HFF-Myc (cell line): ENCODE measurements at regions not wholly inside any gene's neighbourhood (a gene's known extent, or its start where the extent isn't known, plus 50 kb on each side); places are given as distances from the start of the nearest gene placed in this dataset.
"Not testable (repeated sequence)": the region's sequence is repeated elsewhere in the genome, so short reads cannot be mapped to it uniquely, and the experiment has no call there.

ENCODE experiments used
- DNase-seq: peaks from one replicate; pipeline ENCODE4 v3.0.0-alpha.2; 2011; ENCODE audit warnings: low read depth; ENCODE audit errors: extremely low read depth
- H3K4me3 ChIP-seq: replicated peaks from 2 replicates; pipeline ENCODE4 v1.5.1; 2011; ENCODE audit warnings: low read depth, mild to moderate bottlenecking, control low read depth, low read length
- CTCF ChIP-seq: IDR thresholded peaks from 2 replicates; pipeline ENCODE4 v1.5.1; 2012; ENCODE audit warnings: mild to moderate bottlenecking, low read depth, low read length, control low read depth; ENCODE audit errors: missing control alignments

DNA sequence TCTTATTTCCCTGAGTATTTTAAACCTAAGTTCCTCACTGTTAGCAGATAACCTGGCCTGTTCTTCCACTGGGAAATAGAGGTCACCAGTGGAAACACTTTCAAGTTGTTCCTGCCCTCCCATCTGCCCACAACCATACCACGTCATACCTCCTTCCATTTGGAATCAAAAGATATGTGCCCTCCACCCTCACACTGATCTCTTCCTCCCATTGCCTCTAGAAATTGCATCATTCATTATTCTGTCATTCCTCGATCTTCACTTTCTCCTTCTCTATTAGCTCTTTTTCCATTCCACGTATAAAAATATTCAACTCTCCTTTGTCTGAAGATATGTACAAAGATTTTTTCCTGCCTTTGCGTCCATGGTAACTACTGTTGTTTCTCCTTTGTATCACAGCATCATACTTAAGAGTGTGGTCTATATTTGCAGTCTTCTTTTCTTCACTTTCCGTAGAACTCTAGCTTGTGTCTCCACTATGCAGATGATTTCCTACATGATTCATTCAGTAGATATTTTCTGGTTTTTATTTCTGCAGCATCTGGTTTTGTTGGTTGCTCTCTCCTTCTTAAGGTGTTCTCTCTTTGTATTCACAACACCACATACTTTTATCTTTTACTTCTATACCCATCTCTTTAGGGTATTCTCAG, 312.3 kb downstream of the REEP3 start:
- no peak for TF ChIP-seq CTCF
- no peak for DNase-seq
- no peak overlapping the region for H3K4me3 ChIP-seq

DNA sequence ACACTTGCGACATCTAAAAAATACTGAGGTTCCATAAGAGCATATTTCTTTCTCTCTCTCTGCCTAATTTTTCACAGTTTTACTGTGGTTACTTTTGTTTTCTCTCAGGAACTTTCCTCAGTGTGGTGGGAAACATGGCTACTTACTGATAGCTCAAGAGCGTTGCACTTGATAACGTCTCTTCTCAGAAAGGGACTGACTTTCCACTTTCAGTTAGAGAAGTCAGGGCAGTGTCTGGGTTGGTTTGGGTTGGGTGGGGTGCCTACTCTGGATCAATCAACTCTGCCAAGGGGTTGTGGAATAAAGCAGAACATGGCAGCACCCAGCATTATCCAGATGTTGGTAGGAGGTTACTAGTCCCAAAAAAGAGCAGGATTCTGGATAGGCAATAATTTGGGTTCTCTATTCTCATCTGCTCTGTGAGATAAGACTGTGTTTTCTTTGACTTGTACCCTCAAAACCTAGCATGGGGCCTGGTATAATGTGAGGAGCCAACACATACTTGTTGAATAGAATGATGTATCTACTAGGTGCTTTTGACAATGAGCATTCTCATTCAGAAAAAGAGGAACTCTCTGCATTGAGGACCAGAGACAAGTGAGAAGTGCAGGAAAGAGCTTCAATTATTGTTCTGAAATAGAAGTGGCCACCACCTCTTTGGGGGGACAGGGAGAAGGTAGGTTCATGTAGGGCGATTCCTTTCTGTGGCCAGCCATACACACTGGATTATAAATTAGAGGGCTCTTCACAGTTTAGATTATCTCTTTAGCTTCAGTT, 315.7 kb downstream of the REEP3 start:
- TF ChIP-seq CTCF: no peak
- no peak overlapping the region for H3K4me3 ChIP-seq
- no peak for DNase-seq

GRCh38 chr10:63841761-63842160, 320.6 kb downstream of the REEP3 start:
- no peak for TF ChIP-seq CTCF
- no peak for DNase-seq
- H3K4me3 ChIP-seq: no peak overlapping the region

DNA sequence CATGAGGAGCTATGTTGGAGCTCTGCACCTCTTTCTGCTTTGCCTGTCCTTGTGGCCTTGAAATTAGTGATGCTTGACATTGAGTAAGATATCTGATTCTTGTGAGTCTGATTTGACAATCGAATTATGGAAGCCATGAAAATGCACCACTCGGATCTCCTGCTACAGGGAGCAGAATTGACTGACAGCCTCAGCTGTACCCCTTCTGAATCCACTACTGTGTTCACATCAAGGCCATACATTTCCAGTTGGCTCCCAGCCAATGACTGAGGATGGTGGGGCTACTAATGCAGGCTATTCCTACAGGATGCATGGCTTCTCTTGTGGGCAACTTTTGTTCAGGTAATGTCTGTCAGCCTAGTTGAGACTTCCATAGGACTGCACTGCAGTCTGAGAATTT, 321.9 kb downstream of the REEP3 start:
- H3K4me3 ChIP-seq: no peak overlapping the region
- TF ChIP-seq CTCF: no peak
- DNase-seq: no peak

DNA sequence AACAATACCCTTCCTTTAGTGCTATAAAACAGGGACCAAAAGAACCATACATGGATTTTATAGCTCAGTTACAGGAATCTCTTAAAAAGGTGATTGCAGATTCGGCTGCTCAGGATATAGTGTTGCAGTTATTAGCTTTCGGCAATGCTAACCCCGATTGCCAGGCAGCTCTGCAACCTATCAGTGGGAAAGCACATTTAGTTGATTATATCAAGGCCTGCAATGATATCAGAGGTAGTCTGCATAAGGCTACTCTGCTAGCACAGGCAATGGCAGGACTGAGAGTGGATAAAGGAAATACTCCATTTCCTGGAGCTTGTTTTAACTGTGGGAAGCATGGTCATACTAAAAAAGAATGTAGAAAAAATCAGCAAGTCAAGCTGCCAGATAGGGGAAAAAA, 327.7 kb downstream of the REEP3 start:
- not testable (repeated sequence) for DNase-seq

GRCh38 chr10:63862860-63863259, 341.7 kb downstream of the REEP3 start:
- H3K4me3 ChIP-seq: no peak overlapping the region
- DNase-seq: no peak
- no peak for TF ChIP-seq CTCF

More for the DNA sequence above, 327.7 kb downstream of the REEP3 start:
- H3K4me3 ChIP-seq: not testable (repeated sequence)

DNA sequence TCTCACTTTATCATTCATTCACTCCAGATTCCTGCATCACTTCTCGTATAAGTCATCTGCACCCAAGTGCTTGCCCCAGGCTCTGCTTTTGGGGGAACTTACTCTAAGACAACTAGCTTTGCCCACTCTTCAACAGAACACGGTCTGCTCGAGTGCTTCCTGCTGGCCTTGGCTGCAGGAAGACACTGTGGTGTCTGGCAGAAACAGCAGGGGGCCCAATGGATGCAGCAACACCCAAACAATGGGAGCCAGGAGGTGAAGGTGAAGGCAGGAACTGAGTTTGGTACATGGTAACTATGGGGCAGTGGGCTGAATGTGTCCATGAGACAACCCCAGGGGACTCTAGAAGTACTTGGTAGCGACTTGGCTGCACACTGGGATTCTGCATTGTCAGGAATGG, 344.0 kb downstream of the REEP3 start:
- no peak overlapping the region for H3K4me3 ChIP-seq
- no peak for TF ChIP-seq CTCF
- no peak for DNase-seq
